ENCODE measurements at regions not wholly inside any gene's neighbourhood (a gene's known extent, or its start where the extent isn't known, plus 50 kb on each side); places are given as distances from the start of the nearest gene placed in this dataset.
A peak's percentile ranks its signal among the peaks of the same experiment; 100 is the strongest.
"Not testable (repeated sequence)": the region's sequence is repeated elsewhere in the genome, so short reads cannot be mapped to it uniquely, and the experiment has no call there.

GRCh38 chr1:234957330-234958065 is 171.1 kb downstream of the TOMM20 start:
- DNase-seq: no peak

GRCh38 chr1:234956821-234957329 is 171.8 kb downstream of the TOMM20 start:
- DNase-seq: no peak

GRCh38 chr1:234955107-234955731 is 173.4 kb downstream of the TOMM20 start:
- DNase-seq: no peak

GRCh38 chr1:234954613-234955012 is 174.0 kb downstream of the TOMM20 start:
- DNase-seq: no peak

GRCh38 chr1:234953655-234954405 is 174.8 kb downstream of the TOMM20 start:
- no peak for DNase-seq

- no peak for DNase-seq
These were observed 178.0 kb downstream of the TOMM20 start for GRCh38 chr1:234950598-234950997.

GRCh38 chr1:234949528-234949927 is 179.1 kb downstream of the TOMM20 start:
- DNase-seq: not testable (repeated sequence)

- DNase-seq: peak; percentile 99
These were observed 183.9 kb downstream of the TOMM20 start for GRCh38 chr1:234944439-234945344.

GRCh38 chr1:234943836-234944402 is 184.7 kb downstream of the TOMM20 start:
- no peak for DNase-seq

- peak; percentile 78 for DNase-seq
These were observed 185.6 kb downstream of the TOMM20 start for GRCh38 chr1:234942879-234943506.

GRCh38 chr1:234942012-234942332 is 186.7 kb downstream of the TOMM20 start:
- no peak for DNase-seq

- no peak for DNase-seq
These were observed 187.2 kb downstream of the TOMM20 start for GRCh38 chr1:234941321-234942011.

GRCh38 chr1:234940841-234941240 is 187.8 kb downstream of the TOMM20 start:
- no peak for DNase-seq

- DNase-seq: no peak
These were observed 189.7 kb downstream of the TOMM20 start for GRCh38 chr1:234938924-234939323.

- DNase-seq: no peak
These were observed 190.5 kb downstream of the TOMM20 start for GRCh38 chr1:234938135-234938534.

- DNase-seq: no peak
These were observed 191.8 kb downstream of the TOMM20 start for GRCh38 chr1:234936612-234937389.

GRCh38 chr1:234934611-234935033 is 194.0 kb downstream of the TOMM20 start:
- DNase-seq: peak; percentile 79

GRCh38 chr1:234933475-234933874 is 195.2 kb downstream of the TOMM20 start:
- DNase-seq: peak; percentile 28

GRCh38 chr1:234932511-234933430 is 195.9 kb downstream of the TOMM20 start:
- DNase-seq: no peak

All from SIG-M5 (cell line).